K562 (cell line): ENCODE measurements at regions not wholly inside any gene's neighbourhood (a gene's known extent, or its start where the extent isn't known, plus 50 kb on each side); places are given as distances from the start of the nearest gene placed in this dataset.

Source experiments
- ATAC-seq: fragments of 200-7000 bp; cut with Tn5 transposase; 3 replicates; pipeline ENCODE4 v1.9.1; 2020; ENCODE audit warnings: moderate library complexity
- BruUV-seq: library from RNA; stranded (reverse); fragments of 400-500 nt; replicated peaks from 2 replicates; lab custom pipeline; 2021; lab: Mats Ljungman, UMichigan
- CTCF ChIA-PET: fragments of 300-600 bp; formaldehyde crosslinking; extraction: SDS; loops from one replicate; lab custom pipeline; 2021; ENCODE audit warnings: low intra/inter-chr PET ratio; lab: Yijun Ruan, JAX
- POLR2A ChIA-PET: fragments of 300-600, 350-650 bp; sonication (Branson Sonifier 250); formaldehyde crosslinking; extraction: SDS; loops from one replicate; lab custom pipeline; 2021; ENCODE audit warnings: antibody characterized with exemption, inconsistent platforms; lab: Yijun Ruan, JAX
- DNase-seq, 4 experiments: peaks; one replicate each; pipeline versions ENCODE4 v3.0.0 to v3.0.0-alpha.2; 2011 to 2018; ENCODE audit warnings: low spot score in 3 of 4, mixed read lengths in 3 of 4; ENCODE audit errors: extremely low read depth in 1 of 4
- FAIRE-seq: peaks from 2 replicates; lab custom pipeline; 2011; peaks lifted over from hg19 to GRCh38; lab: Jason Lieb, UNC
- H2AFZ ChIP-seq: 2 replicates; pipeline ENCODE4 v1.6.0; 2011; ENCODE audit warnings: low read depth, low read length, control low read depth, inconsistent platforms
- H3K27ac ChIP-seq: fragments of 200-600 bp; 3 replicates; pipeline ENCODE4 v1.8.0; 2011; ENCODE audit warnings: low read depth, mild to moderate bottlenecking, control low read depth, inconsistent platforms, low read length, moderate library complexity, mixed read lengths; ENCODE audit errors: extremely low read depth
- H3K27me3 ChIP-seq, 2 experiments: fragments of 300-600 bp in 1 of 2; 2 replicates in 1 of 2; 3 replicates in 1 of 2; pipeline versions ENCODE4 v1.6.0 to v1.8.0; 2011; ENCODE audit warnings: inconsistent platforms in 2 of 2, low read length in 2 of 2, mild to moderate bottlenecking in 1 of 2, mixed read lengths in 1 of 2, moderate library complexity in 1 of 2; ENCODE audit not compliant: control insufficient read depth in 2 of 2, insufficient read depth in 2 of 2
- H3K36me3 ChIP-seq: fragments of 300-600 bp; 3 replicates; pipeline ENCODE4 v1.8.0; 2011; ENCODE audit warnings: mild to moderate bottlenecking, low read length, inconsistent platforms; ENCODE audit not compliant: control insufficient read depth, insufficient read depth
- H3K4me1 ChIP-seq, 2 experiments: fragments of 200-600 bp in 1 of 2; replicated peaks in 1 of 2; 2 replicates in 1 of 2; 3 replicates in 1 of 2; pipeline versions ENCODE4 v1.5.1 to v1.8.0; 2011; ENCODE audit warnings: inconsistent platforms in 2 of 2, low read length in 2 of 2, mild to moderate bottlenecking in 1 of 2, mixed read lengths in 1 of 2, moderate library complexity in 1 of 2; ENCODE audit not compliant: control insufficient read depth in 2 of 2, insufficient read depth in 2 of 2
- H3K4me2 ChIP-seq: 2 replicates; pipeline ENCODE4 v1.6.1; 2011; ENCODE audit warnings: low read length, control low read depth, inconsistent platforms, mixed read lengths; ENCODE audit not compliant: insufficient read depth
- H3K4me3 ChIP-seq: fragments of 200-600 bp; sonication (generic), shearing (Covaris generic); 2 replicates; pipeline ENCODE4 v1.5.1; 2016; ENCODE audit warnings: control low read depth, inconsistent platforms
- H3K79me2 ChIP-seq: fragments of 200-600 bp; 3 replicates; pipeline ENCODE4 v1.8.0; 2011; ENCODE audit warnings: low read length, inconsistent platforms; ENCODE audit not compliant: control insufficient read depth, insufficient read depth
- H3K9ac ChIP-seq, 2 experiments: 2 replicates each; pipeline versions ENCODE4 v1.6.0 to v1.6.1; 2011; ENCODE audit warnings: low read depth in 2 of 2, low read length in 2 of 2, control low read depth in 1 of 2, inconsistent platforms in 1 of 2, mild to moderate bottlenecking in 1 of 2, mixed read lengths in 1 of 2; ENCODE audit not compliant: insufficient read depth in 1 of 2
- H3K9me1 ChIP-seq: one replicate; pipeline ENCODE4 v1.6.0; 2011; ENCODE audit warnings: inconsistent platforms, mild to moderate bottlenecking, low read length, moderate library complexity; ENCODE audit not compliant: control insufficient read depth, insufficient read depth
- H3K9me3 ChIP-seq: replicated peaks from 2 replicates; pipeline ENCODE4 v1.5.1; 2011; ENCODE audit warnings: low read depth, low read length, inconsistent platforms; ENCODE audit not compliant: control insufficient read depth, insufficient read depth
- H4K20me1 ChIP-seq: replicated peaks from 2 replicates; pipeline ENCODE4 v1.6.1; 2011; ENCODE audit warnings: low read length, inconsistent platforms, mixed read lengths; ENCODE audit not compliant: control insufficient read depth, insufficient read depth
- MCM5 ChIP-seq: fragments of 450-650 bp; IDR thresholded peaks from 2 replicates; pipeline ENCODE4 v1.6.1; 2016; ENCODE audit warnings: low read depth
- POLR3A ChIP-seq: IDR thresholded peaks from 2 replicates; pipeline ENCODE4 v1.6.1; 2011; ENCODE audit warnings: borderline replicate concordance, mild to moderate bottlenecking, moderate library complexity; ENCODE audit not compliant: insufficient read length, insufficient read depth; ENCODE audit errors: extremely low read depth
- WGBS: fragments of 100-300 bp; shearing (Covaris generic); methylation state at CpG from one replicate; pipeline ENCODE4 v1.1.6; 2016; ENCODE audit warnings: low coverage, mixed read lengths; ENCODE audit not compliant: insufficient coverage; ENCODE audit errors: missing lambda C conversion rate; 5-methylcytosine and 5-hydroxymethylcytosine counted together
- in situ Hi-C: fragments of 300-500 bp; cut with MboI; formaldehyde crosslinking; loops from 4 replicates; pipeline ENCODE4 v1.15.0; 2018; ENCODE audit warnings: inconsistent platforms, mixed read lengths
- intact Hi-C: fragments of 100-400 bp; cut with micrococcal nuclease; formaldehyde crosslinking; loops from 2 replicates; pipeline ENCODE4 v1.14.2; 2022
- TF ChIP-seq, protein P1 (sequence below): fragments of 200-600 bp; sonication (generic); IDR thresholded peaks from one replicate; pipeline ENCODE4 v1.6.1; 2012; ENCODE audit warnings: mild to moderate bottlenecking, low read depth, low read length, inconsistent platforms
- TF ChIP-seq, protein P2 (sequence below): sonication (generic); formaldehyde crosslinking; IDR thresholded peaks from 2 replicates; pipeline ENCODE4 v1.8.0; 2022; ENCODE audit warnings: missing genetic modification reagents, mild to moderate bottlenecking, moderate library complexity, borderline replicate concordance

DNA sequence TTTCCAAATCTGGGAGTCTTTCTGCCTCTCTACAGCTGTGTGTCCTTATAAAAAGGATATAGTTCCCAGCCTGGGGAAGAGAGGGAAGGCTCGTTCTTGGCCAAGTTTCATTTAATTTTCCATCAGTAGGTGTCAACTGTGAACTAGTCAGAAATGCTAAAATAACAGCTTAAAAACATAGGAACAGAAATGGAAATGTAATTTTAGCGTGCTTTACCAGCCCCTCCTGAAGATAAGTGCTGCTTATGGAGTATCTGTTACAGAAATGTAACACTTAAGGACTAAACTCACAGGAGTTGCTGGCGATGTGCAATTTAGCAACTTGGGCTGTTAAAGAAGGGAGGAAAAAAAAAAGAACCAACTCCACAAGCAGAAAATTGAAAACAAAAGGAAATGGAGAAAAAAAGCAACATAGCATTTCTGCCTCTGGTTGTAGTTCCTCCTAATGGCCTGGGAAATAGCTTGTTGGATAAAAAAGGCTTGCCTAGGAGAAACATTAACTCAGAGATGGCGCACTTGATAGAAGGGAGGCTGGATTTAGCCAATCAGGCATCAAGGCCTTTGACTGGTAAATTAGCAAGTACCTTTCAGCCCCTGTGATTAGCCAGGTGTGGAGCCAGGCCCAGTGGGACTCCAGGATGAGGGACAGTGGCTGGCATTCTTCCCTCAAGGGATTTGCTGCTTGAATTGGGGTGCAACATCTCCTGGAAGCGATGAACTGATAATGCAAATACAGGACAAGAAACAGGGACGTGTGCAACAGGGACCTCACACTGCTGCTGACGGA is 84.3 kb downstream of the RPLP1 start:
- no peak overlapping the region for H3K4me3 ChIP-seq
- DNase-seq (no peak), ATAC-seq (no peak), FAIRE-seq (no peak)
- POLR2A ChIA-PET, result interaction anchor here (0.7 kb wide), 1 partner anchor 1109 kb away, joined by 5 read pairs; no protein-coding TSS in a partner anchor
- H3K9me3 ChIP-seq, result no peaks in the 10 kb centered on the region
- TF ChIP-seq POLR3A (no peak), MCM5 (no peak)
- TF ChIP-seq, protein P1, sequence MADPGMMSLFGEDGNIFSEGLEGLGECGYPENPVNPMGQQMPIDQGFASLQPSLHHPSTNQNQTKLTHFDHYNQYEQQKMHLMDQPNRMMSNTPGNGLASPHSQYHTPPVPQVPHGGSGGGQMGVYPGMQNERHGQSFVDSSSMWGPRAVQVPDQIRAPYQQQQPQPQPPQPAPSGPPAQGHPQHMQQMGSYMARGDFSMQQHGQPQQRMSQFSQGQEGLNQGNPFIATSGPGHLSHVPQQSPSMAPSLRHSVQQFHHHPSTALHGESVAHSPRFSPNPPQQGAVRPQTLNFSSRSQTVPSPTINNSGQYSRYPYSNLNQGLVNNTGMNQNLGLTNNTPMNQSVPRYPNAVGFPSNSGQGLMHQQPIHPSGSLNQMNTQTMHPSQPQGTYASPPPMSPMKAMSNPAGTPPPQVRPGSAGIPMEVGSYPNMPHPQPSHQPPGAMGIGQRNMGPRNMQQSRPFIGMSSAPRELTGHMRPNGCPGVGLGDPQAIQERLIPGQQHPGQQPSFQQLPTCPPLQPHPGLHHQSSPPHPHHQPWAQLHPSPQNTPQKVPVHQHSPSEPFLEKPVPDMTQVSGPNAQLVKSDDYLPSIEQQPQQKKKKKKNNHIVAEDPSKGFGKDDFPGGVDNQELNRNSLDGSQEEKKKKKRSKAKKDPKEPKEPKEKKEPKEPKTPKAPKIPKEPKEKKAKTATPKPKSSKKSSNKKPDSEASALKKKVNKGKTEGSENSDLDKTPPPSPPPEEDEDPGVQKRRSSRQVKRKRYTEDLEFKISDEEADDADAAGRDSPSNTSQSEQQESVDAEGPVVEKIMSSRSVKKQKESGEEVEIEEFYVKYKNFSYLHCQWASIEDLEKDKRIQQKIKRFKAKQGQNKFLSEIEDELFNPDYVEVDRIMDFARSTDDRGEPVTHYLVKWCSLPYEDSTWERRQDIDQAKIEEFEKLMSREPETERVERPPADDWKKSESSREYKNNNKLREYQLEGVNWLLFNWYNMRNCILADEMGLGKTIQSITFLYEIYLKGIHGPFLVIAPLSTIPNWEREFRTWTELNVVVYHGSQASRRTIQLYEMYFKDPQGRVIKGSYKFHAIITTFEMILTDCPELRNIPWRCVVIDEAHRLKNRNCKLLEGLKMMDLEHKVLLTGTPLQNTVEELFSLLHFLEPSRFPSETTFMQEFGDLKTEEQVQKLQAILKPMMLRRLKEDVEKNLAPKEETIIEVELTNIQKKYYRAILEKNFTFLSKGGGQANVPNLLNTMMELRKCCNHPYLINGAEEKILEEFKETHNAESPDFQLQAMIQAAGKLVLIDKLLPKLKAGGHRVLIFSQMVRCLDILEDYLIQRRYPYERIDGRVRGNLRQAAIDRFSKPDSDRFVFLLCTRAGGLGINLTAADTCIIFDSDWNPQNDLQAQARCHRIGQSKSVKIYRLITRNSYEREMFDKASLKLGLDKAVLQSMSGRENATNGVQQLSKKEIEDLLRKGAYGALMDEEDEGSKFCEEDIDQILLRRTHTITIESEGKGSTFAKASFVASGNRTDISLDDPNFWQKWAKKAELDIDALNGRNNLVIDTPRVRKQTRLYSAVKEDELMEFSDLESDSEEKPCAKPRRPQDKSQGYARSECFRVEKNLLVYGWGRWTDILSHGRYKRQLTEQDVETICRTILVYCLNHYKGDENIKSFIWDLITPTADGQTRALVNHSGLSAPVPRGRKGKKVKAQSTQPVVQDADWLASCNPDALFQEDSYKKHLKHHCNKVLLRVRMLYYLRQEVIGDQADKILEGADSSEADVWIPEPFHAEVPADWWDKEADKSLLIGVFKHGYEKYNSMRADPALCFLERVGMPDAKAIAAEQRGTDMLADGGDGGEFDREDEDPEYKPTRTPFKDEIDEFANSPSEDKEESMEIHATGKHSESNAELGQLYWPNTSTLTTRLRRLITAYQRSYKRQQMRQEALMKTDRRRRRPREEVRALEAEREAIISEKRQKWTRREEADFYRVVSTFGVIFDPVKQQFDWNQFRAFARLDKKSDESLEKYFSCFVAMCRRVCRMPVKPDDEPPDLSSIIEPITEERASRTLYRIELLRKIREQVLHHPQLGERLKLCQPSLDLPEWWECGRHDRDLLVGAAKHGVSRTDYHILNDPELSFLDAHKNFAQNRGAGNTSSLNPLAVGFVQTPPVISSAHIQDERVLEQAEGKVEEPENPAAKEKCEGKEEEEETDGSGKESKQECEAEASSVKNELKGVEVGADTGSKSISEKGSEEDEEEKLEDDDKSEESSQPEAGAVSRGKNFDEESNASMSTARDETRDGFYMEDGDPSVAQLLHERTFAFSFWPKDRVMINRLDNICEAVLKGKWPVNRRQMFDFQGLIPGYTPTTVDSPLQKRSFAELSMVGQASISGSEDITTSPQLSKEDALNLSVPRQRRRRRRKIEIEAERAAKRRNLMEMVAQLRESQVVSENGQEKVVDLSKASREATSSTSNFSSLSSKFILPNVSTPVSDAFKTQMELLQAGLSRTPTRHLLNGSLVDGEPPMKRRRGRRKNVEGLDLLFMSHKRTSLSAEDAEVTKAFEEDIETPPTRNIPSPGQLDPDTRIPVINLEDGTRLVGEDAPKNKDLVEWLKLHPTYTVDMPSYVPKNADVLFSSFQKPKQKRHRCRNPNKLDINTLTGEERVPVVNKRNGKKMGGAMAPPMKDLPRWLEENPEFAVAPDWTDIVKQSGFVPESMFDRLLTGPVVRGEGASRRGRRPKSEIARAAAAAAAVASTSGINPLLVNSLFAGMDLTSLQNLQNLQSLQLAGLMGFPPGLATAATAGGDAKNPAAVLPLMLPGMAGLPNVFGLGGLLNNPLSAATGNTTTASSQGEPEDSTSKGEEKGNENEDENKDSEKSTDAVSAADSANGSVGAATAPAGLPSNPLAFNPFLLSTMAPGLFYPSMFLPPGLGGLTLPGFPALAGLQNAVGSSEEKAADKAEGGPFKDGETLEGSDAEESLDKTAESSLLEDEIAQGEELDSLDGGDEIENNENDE, result no peak
- TF ChIP-seq, protein P2, sequence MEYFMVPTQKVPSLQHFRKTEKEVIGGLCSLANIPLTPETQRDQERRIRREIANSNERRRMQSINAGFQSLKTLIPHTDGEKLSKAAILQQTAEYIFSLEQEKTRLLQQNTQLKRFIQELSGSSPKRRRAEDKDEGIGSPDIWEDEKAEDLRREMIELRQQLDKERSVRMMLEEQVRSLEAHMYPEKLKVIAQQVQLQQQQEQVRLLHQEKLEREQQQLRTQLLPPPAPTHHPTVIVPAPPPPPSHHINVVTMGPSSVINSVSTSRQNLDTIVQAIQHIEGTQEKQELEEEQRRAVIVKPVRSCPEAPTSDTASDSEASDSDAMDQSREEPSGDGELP (CRISPR knock-in tag), result no peak
- in situ Hi-C loops, result no loop called here
- no peak overlapping the region for H2AFZ ChIP-seq
- peaks cover 4% of the 10 kb centered on the region; the same call in 1 of the 2 replicates for H4K20me1 ChIP-seq
- no peak overlapping the region for H3K4me2 ChIP-seq
- H3K36me3 ChIP-seq, result no peaks in the 10 kb centered on the region
- H3K9me1 ChIP-seq, result no peaks in the 10 kb centered on the region
- BruUV-seq, result no TSS peak
- CTCF ChIA-PET, result no interaction called here
- no peak overlapping the region for H3K9ac ChIP-seq
- 5% methylated on average over 7 of the region's 7 CpGs for WGBS
- intact Hi-C loops, result no loop called here
- H3K79me2 ChIP-seq, result no peaks in the 10 kb centered on the region
- H3K27ac ChIP-seq, result no peak overlapping the region
- no peaks in the 10 kb centered on the region for H3K4me1 ChIP-seq
- H3K27me3 ChIP-seq, result peaks cover 16 to 42% of the 10 kb centered on the region in 2 experiments; a peak in 4 of 5 replicates
